A673 (cell line): ENCODE measurements at regions not wholly inside any gene's neighbourhood (a gene's known extent, or its start where the extent isn't known, plus 50 kb on each side); places are given as distances from the start of the nearest gene placed in this dataset.
A peak's percentile ranks its signal among the peaks of the same experiment; 100 is the strongest.

Source experiments
- BruUV-seq: library from RNA; stranded (reverse); fragments of 400-500 nt; replicated peaks from 2 replicates; lab custom pipeline; 2021; lab: Mats Ljungman, UMichigan
- CTCF ChIA-PET: fragments of 300-600 bp; sonication (Branson Sonifier 250); formaldehyde crosslinking; loops from one replicate; lab custom pipeline; 2022; ENCODE audit warnings: antibody characterized with exemption; lab: Charles Lee
- POLR2A ChIA-PET: fragments of 300-600 bp; sonication (Branson Sonifier 250); formaldehyde crosslinking; loops from one replicate; lab custom pipeline; 2022; ENCODE audit warnings: antibody characterized with exemption; ENCODE audit not compliant: low non-redundant PET; lab: Charles Lee
- DNase-seq: peaks from one replicate; pipeline ENCODE4 v3.0.0-alpha.2; 2015; ENCODE audit warnings: low spot score
- H3K27ac ChIP-seq: fragments of 200-600 bp; sonication (generic); 2 replicates; pipeline ENCODE4 v1.5.1; 2016; ENCODE audit warnings: mixed run types, low read depth, mild to moderate bottlenecking, mixed read lengths, antibody characterized with exemption, low read length; ENCODE audit not compliant: poor library complexity, severe bottlenecking
- H3K27me3 ChIP-seq: fragments of 200-600 bp; sonication (generic); replicated peaks from 2 replicates; pipeline ENCODE4 v1.6.1; 2017; ENCODE audit warnings: mixed run types, low read depth, mild to moderate bottlenecking, mixed read lengths, antibody characterized with exemption, low read length; ENCODE audit not compliant: insufficient read depth, poor library complexity
- H3K36me3 ChIP-seq: fragments of 200-600 bp; sonication (generic); 2 replicates; pipeline ENCODE4 v1.6.1; 2016; ENCODE audit warnings: mixed run types, mild to moderate bottlenecking, mixed read lengths, antibody characterized with exemption, low read length; ENCODE audit not compliant: insufficient read depth, poor library complexity, severe bottlenecking
- H3K4me1 ChIP-seq: fragments of 200-600 bp; sonication (generic); 2 replicates; pipeline ENCODE4 v1.6.1; 2017; ENCODE audit warnings: mixed run types, mild to moderate bottlenecking, mixed read lengths, antibody characterized with exemption, low read length; ENCODE audit not compliant: insufficient read depth, poor library complexity, severe bottlenecking
- H3K4me3 ChIP-seq: fragments of 200-600 bp; sonication (generic); 2 replicates; pipeline ENCODE4 v1.5.1; 2016; ENCODE audit warnings: low read depth, mixed run types, mild to moderate bottlenecking, mixed read lengths, low read length; ENCODE audit not compliant: poor library complexity, severe bottlenecking
- H3K9me3 ChIP-seq: fragments of 200-600 bp; sonication (generic); 2 replicates; pipeline ENCODE4 v1.6.1; 2016; ENCODE audit warnings: mixed run types, low read depth, mild to moderate bottlenecking, mixed read lengths, antibody characterized with exemption, low read length; ENCODE audit not compliant: poor library complexity, severe bottlenecking
- EZH2 ChIP-seq: fragments of 200-600 bp; sonication (generic); IDR thresholded peaks from 2 replicates; pipeline ENCODE4 v1.6.1; 2017; ENCODE audit warnings: borderline replicate concordance, low read depth, mild to moderate bottlenecking, mixed read lengths, antibody characterized with exemption, low read length; ENCODE audit not compliant: poor library complexity, severe bottlenecking
- intact Hi-C: fragments of 100-400 bp; cut with micrococcal nuclease; formaldehyde crosslinking; loops from one replicate; pipeline ENCODE4 v1.10.0; 2022; ENCODE audit not compliant: unreplicated experiment
- TF ChIP-seq, protein P1 (sequence below): fragments of 300-800, 200-600 bp; sonication (generic); conservative IDR thresholded peaks from 2 replicates; pipeline ENCODE4 v1.5.1; 2017; ENCODE audit warnings: low read depth, mild to moderate bottlenecking, antibody characterized with exemption, low read length, moderate library complexity, mixed read lengths

DNA sequence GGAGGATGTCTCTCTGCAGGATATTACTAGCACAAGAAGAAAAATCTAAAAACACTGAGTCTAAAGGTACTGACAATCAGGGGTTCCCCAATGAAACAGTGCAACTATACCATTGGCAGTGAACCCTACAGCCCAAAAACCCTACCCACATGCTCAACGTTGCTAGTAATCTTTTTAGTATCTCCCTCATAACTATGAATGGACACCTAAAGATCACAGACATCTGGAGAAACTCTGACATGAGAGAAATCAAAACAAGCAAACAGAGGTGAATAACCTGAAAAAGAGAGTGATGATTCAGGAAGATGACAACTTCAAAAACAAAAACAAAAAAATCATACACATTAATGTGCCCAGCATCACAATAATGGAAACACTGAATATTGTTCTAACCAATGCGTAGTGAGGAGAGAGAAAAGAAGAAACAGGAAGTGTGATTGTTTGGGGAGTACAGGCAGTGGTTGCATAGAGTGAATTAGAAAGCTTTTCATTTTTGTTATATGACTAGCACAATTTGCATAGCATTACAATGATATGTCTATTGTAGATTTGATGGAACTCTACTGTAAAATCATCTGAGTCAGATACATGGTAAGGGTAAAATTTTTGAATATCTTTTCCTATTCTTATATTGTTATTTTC, 78.9 kb upstream of the FMR1 start:
- Histone ChIP-seq H3K4me3 (no peak overlapping the region), H3K9me3 (no peaks in the 10 kb centered on the region), H3K27ac (no peak overlapping the region), H3K4me1 (no peaks in the 10 kb centered on the region), H3K27me3 (no peaks in the 10 kb centered on the region), H3K36me3 (no peaks in the 10 kb centered on the region)
- intact Hi-C loops: no loop called here
- POLR2A ChIA-PET: no interaction called here
- no peak for TF ChIP-seq EZH2
- TF ChIP-seq, protein P1, sequence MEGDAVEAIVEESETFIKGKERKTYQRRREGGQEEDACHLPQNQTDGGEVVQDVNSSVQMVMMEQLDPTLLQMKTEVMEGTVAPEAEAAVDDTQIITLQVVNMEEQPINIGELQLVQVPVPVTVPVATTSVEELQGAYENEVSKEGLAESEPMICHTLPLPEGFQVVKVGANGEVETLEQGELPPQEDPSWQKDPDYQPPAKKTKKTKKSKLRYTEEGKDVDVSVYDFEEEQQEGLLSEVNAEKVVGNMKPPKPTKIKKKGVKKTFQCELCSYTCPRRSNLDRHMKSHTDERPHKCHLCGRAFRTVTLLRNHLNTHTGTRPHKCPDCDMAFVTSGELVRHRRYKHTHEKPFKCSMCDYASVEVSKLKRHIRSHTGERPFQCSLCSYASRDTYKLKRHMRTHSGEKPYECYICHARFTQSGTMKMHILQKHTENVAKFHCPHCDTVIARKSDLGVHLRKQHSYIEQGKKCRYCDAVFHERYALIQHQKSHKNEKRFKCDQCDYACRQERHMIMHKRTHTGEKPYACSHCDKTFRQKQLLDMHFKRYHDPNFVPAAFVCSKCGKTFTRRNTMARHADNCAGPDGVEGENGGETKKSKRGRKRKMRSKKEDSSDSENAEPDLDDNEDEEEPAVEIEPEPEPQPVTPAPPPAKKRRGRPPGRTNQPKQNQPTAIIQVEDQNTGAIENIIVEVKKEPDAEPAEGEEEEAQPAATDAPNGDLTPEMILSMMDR: no peak
- CTCF ChIA-PET: no interaction called here
- no peak for DNase-seq
- no TSS peak for BruUV-seq

DNA sequence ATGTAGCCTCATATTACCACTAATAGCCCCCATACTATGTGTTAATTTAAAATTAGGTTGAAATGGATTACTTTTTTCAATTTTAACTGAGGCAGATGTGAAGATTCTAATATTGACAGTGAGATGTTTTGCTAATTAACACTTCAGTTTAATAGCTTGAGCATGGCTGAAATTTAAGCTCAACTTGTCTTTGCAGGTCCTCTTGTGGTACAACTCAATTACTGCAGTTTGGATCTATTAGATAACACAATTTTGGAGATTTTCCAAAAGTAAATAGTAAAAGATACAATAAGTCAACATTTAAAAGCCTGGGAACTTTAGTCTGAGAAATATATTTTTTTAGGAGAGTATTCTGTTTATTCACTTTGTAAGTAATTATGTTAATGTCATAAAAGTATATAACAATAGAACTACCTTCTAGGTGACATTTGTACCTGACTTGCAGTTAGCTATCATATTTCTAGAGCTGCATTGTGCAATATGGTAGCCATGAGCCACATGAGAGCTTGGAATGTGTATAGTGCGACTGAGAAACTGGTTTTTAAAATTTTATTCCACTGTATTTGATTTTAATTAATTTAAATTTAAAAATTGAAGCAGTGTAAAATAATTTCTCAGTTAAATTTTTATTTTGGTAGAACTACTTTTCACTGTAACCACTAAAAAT, 73.1 kb upstream of the FMR1 start:
- H3K27ac ChIP-seq: no peak overlapping the region
- POLR2A ChIA-PET: no interaction called here
- TF ChIP-seq EZH2: no peak
- TF ChIP-seq, protein P1: peak; percentile 48

GRCh38 chrX:147846676-147847075, 65.0 kb upstream of the FMR1 start:
- H3K4me3 ChIP-seq: no peak overlapping the region
- BruUV-seq: no TSS peak
- no peak overlapping the region for H3K27ac ChIP-seq
- ChIA-PET POLR2A (no interaction called here), CTCF (no interaction called here)
- no peaks in the 10 kb centered on the region for H3K27me3 ChIP-seq
- DNase-seq: no peak
- TF ChIP-seq, protein P1: no peak
- no peak for TF ChIP-seq EZH2
- no peaks in the 10 kb centered on the region for H3K36me3 ChIP-seq
- intact Hi-C loops: no loop called here
- no peaks in the 10 kb centered on the region for H3K4me1 ChIP-seq
- no peaks in the 10 kb centered on the region for H3K9me3 ChIP-seq

More for the DNA sequence above, 73.1 kb upstream of the FMR1 start:
- no TSS peak for BruUV-seq
- Histone ChIP-seq H3K9me3 (no peaks in the 10 kb centered on the region), H3K4me1 (no peaks in the 10 kb centered on the region), H3K36me3 (no peaks in the 10 kb centered on the region), H3K4me3 (no peak overlapping the region), H3K27me3 (no peaks in the 10 kb centered on the region)
- intact Hi-C loops: no loop called here
- CTCF ChIA-PET: no interaction called here
- peak; percentile 9 for DNase-seq
